Mucosa of descending colon (tissue), 3 donors: ENCODE measurements at regions not wholly inside any gene's neighbourhood (a gene's known extent, or its start where the extent isn't known, plus 50 kb on each side); places are given as distances from the start of the nearest gene placed in this dataset. TPM values are rescaled to one million over a fixed set of nuclear protein-coding genes. Genes with fewer than 3 reads are reported as not detected.

ENCODE experiments used
- ATAC-seq: fragments of 200-7000 bp; cut with Tn5 transposase; one replicate; pipeline ENCODE4 v1.9.1; 2020; ENCODE audit warnings: mild to moderate bottlenecking, moderate library complexity
- DNase-seq, 3 donors: peaks; one replicate each; pipeline ENCODE4 v3.0.0-alpha.2; 2020
- H3K36me3 ChIP-seq: fragments of 200-600 bp; one replicate; pipeline ENCODE4 v1.8.0; 2021; ENCODE audit warnings: low read depth, mild to moderate bottlenecking
- H3K4me1 ChIP-seq: fragments of 200-600 bp; one replicate; pipeline ENCODE4 v1.8.0; 2021; ENCODE audit warnings: low read depth, mild to moderate bottlenecking
- H3K4me3 ChIP-seq: fragments of 200-600 bp; one replicate; pipeline ENCODE4 v1.8.0; 2021; ENCODE audit warnings: mild to moderate bottlenecking
- H3K9me3 ChIP-seq: fragments of 200-600 bp; one replicate; pipeline ENCODE4 v1.8.0; 2021; ENCODE audit warnings: mild to moderate bottlenecking
- CTCF ChIP-seq: fragments of 200-600 bp; IDR thresholded peaks from one replicate; pipeline ENCODE4 v1.8.0; 2022; ENCODE audit warnings: antibody characterized with exemption, mild to moderate bottlenecking
- intact Hi-C, 2 donors: fragments of 100-400 bp; cut with DNase I in 1 of 2; cut with micrococcal nuclease in 1 of 2; formaldehyde crosslinking; loops; one replicate each; pipeline versions ENCODE4 v1.11.0 to v1.11.1; 2022; cut with DNase I, micrococcal nuclease
- microRNA-seq: library from miRNA; unstranded; fragments of <30 nt; microRNA quantifications from one replicate; pipeline ENCODE4, GENCODE V29; 2019
- donor health status: DM: no; HTN: no; CAD: no; lungs with moderate emphysema.
- donor health status: DM: no; HTN: no; CAD: no.
- donor health status: DM: no; HTN: yes; CAD: no.

GRCh38 chr2:184540246-184540789 lies 58.0 kb upstream of the ZNF804A start:
- DNase-seq (no peak), ATAC-seq (no peak)
- Histone ChIP-seq H3K4me3 (no peak overlapping the region), H3K4me1 (no peaks in the 10 kb centered on the region), H3K9me3 (no peaks in the 10 kb centered on the region), H3K36me3 (no peaks in the 10 kb centered on the region)
- intact Hi-C loops, result no loop called here
- no peak for TF ChIP-seq CTCF

GRCh38 chr2:184541591-184541990 lies 56.7 kb upstream of the ZNF804A start:
- ATAC-seq (no peak), DNase-seq (no peak)
- no peak for TF ChIP-seq CTCF
- intact Hi-C loops, result no loop called here
- H3K4me1 ChIP-seq, result no peaks in the 10 kb centered on the region
- H3K36me3 ChIP-seq, result no peaks in the 10 kb centered on the region
- H3K4me3 ChIP-seq, result no peak overlapping the region
- H3K9me3 ChIP-seq, result no peaks in the 10 kb centered on the region

GRCh38 chr2:184543832-184544231 lies 54.5 kb upstream of the ZNF804A start:
- Histone ChIP-seq H3K4me3 (no peak overlapping the region), H3K9me3 (no peaks in the 10 kb centered on the region), H3K4me1 (no peaks in the 10 kb centered on the region), H3K36me3 (no peaks in the 10 kb centered on the region)
- TF ChIP-seq CTCF, result no peak
- DNase-seq, result no peak
- ATAC-seq, result no peak
- intact Hi-C loops, result no loop called here

Small RNA genes in the stretch of these regions (microRNA-seq; reads per million reads assigned to microRNA genes)
- not detected for gene MIR548AE1
